DND-41 (cell line): ENCODE measurements at regions not wholly inside any gene's neighbourhood (a gene's known extent, or its start where the extent isn't known, plus 50 kb on each side); places are given as distances from the start of the nearest gene placed in this dataset.

Source experiments
- EZH2 ChIP-seq: IDR thresholded peaks from 3 replicates; pipeline ENCODE4 v1.6.1; 2012; ENCODE audit warnings: borderline replicate concordance, low read depth, mild to moderate bottlenecking, moderate library complexity, low read length, inconsistent platforms; ENCODE audit not compliant: severe bottlenecking
- TF ChIP-seq, protein P1 (sequence below): IDR thresholded peaks from 2 replicates; pipeline ENCODE4 v1.5.1; 2012; ENCODE audit warnings: borderline replicate concordance, low read length, moderate library complexity, mild to moderate bottlenecking; ENCODE audit not compliant: poor library complexity, severe bottlenecking; ENCODE audit errors: extremely low read depth

DNA sequence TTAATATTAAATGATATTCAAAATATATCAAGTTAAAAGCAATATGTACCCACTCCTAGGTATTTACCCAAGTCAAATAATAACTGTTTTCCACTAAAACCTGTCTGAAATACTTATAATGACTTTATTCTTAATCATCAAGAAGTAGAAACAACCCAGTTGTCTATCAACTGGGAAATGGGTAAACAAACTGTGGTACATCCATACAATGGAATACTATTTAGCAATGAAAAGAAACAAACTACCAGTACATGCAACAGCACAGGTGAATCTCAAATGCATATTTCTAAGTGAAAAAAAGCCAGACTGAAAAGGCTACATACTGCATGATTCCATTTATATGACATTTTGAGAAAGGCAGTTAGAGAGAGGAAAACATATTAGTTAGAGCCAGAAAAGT, 559.9 kb downstream of the MBD2 start:
- TF ChIP-seq, protein P1, sequence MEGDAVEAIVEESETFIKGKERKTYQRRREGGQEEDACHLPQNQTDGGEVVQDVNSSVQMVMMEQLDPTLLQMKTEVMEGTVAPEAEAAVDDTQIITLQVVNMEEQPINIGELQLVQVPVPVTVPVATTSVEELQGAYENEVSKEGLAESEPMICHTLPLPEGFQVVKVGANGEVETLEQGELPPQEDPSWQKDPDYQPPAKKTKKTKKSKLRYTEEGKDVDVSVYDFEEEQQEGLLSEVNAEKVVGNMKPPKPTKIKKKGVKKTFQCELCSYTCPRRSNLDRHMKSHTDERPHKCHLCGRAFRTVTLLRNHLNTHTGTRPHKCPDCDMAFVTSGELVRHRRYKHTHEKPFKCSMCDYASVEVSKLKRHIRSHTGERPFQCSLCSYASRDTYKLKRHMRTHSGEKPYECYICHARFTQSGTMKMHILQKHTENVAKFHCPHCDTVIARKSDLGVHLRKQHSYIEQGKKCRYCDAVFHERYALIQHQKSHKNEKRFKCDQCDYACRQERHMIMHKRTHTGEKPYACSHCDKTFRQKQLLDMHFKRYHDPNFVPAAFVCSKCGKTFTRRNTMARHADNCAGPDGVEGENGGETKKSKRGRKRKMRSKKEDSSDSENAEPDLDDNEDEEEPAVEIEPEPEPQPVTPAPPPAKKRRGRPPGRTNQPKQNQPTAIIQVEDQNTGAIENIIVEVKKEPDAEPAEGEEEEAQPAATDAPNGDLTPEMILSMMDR = no peak
- no peak for TF ChIP-seq EZH2
